ENCODE measurements at regions not wholly inside any gene's neighbourhood (a gene's known extent, or its start where the extent isn't known, plus 50 kb on each side); places are given as distances from the start of the nearest gene placed in this dataset.

DNA sequence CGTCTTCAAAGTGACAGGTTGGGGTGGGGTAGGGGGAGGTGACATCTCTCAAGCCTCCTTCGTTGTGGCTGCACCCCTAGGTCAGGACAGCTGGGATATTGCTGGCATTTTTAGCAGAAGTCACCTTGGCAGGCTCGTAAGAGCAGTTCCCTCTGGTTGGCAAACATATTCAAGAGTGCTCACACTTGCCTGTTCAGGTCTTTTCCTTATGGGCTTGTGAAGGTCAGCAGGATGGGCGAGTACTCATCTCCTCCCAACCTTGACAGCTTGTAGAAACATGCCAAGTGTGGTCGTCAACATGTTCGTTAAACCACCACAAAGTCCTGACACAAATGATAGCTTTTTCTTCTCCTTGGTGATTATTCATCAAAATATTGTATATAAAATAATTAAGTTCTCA lies 113.6 kb downstream of the HDGFL1 start:
- TF ChIP-seq, protein P1, sequence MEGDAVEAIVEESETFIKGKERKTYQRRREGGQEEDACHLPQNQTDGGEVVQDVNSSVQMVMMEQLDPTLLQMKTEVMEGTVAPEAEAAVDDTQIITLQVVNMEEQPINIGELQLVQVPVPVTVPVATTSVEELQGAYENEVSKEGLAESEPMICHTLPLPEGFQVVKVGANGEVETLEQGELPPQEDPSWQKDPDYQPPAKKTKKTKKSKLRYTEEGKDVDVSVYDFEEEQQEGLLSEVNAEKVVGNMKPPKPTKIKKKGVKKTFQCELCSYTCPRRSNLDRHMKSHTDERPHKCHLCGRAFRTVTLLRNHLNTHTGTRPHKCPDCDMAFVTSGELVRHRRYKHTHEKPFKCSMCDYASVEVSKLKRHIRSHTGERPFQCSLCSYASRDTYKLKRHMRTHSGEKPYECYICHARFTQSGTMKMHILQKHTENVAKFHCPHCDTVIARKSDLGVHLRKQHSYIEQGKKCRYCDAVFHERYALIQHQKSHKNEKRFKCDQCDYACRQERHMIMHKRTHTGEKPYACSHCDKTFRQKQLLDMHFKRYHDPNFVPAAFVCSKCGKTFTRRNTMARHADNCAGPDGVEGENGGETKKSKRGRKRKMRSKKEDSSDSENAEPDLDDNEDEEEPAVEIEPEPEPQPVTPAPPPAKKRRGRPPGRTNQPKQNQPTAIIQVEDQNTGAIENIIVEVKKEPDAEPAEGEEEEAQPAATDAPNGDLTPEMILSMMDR (IDR thresholded peaks at IDR 0.05 in 2 of 3, conservative IDR thresholded peaks at IDR 0.05 in 1 of 3; ENCODE audit: borderline replicate concordance in 1 of 3, insufficient read depth in 1 of 3, low read depth in 2 of 3, low read length in 2 of 3), result no peak
- no peak for TF ChIP-seq EZH2 (IDR thresholded peaks at IDR 0.05)
- no peak for TF ChIP-seq RAD21 (IDR thresholded peaks at IDR 0.05; ENCODE audit: low read depth)
- TF ChIP-seq JUND (IDR thresholded peaks at IDR 0.05), result no peak
- TF ChIP-seq ZNF274 (IDR thresholded peaks at IDR 0.05; ENCODE audit: low read depth, low read length), result no peak
- TF ChIP-seq SP1 (IDR thresholded peaks at IDR 0.05; ENCODE audit: low read depth), result no peak
- no peak for TF ChIP-seq EZH2phosphoT487 (IDR thresholded peaks at IDR 0.05; ENCODE audit: borderline replicate concordance)
- TF ChIP-seq, protein P2, sequence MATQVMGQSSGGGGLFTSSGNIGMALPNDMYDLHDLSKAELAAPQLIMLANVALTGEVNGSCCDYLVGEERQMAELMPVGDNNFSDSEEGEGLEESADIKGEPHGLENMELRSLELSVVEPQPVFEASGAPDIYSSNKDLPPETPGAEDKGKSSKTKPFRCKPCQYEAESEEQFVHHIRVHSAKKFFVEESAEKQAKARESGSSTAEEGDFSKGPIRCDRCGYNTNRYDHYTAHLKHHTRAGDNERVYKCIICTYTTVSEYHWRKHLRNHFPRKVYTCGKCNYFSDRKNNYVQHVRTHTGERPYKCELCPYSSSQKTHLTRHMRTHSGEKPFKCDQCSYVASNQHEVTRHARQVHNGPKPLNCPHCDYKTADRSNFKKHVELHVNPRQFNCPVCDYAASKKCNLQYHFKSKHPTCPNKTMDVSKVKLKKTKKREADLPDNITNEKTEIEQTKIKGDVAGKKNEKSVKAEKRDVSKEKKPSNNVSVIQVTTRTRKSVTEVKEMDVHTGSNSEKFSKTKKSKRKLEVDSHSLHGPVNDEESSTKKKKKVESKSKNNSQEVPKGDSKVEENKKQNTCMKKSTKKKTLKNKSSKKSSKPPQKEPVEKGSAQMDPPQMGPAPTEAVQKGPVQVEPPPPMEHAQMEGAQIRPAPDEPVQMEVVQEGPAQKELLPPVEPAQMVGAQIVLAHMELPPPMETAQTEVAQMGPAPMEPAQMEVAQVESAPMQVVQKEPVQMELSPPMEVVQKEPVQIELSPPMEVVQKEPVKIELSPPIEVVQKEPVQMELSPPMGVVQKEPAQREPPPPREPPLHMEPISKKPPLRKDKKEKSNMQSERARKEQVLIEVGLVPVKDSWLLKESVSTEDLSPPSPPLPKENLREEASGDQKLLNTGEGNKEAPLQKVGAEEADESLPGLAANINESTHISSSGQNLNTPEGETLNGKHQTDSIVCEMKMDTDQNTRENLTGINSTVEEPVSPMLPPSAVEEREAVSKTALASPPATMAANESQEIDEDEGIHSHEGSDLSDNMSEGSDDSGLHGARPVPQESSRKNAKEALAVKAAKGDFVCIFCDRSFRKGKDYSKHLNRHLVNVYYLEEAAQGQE (IDR thresholded peaks at IDR 0.05; ENCODE audit: low read depth), result no peak
